Choroid plexus epithelial cell (primary cell): ENCODE measurements at regions not wholly inside any gene's neighbourhood (a gene's known extent, or its start where the extent isn't known, plus 50 kb on each side); places are given as distances from the start of the nearest gene placed in this dataset.
A peak's percentile ranks its signal among the peaks of the same experiment; 100 is the strongest.

ENCODE experiments used
- DNase-seq: peaks from one replicate; pipeline ENCODE4 v3.0.0-alpha.2; 2010; ENCODE audit warnings: low read depth
- H3K4me3 ChIP-seq: 2 replicates; pipeline ENCODE4 v1.5.1; 2011; ENCODE audit warnings: low read depth, mild to moderate bottlenecking, control low read depth, low read length, moderate library complexity
- CTCF ChIP-seq: conservative IDR thresholded peaks from 2 replicates; pipeline ENCODE4 v1.5.1; 2011; ENCODE audit warnings: low read depth, mild to moderate bottlenecking, control low read depth, inconsistent platforms, low read length, moderate library complexity

GRCh38 chr6:15969236-15969778 lies 159.6 kb upstream of the MYLIP start:
- DNase-seq, result no peak
- no peak overlapping the region for H3K4me3 ChIP-seq
- no peak for TF ChIP-seq CTCF

GRCh38 chr6:15968519-15968918 lies 160.4 kb upstream of the MYLIP start:
- H3K4me3 ChIP-seq, result no peak overlapping the region
- no peak for DNase-seq
- no peak for TF ChIP-seq CTCF

- no peak for TF ChIP-seq CTCF
- no peak for DNase-seq
- no peak overlapping the region for H3K4me3 ChIP-seq
Observed at GRCh38 chr6:15966000-15966520, 162.8 kb upstream of the MYLIP start.

GRCh38 chr6:15962449-15962764 lies 166.5 kb upstream of the MYLIP start:
- H3K4me3 ChIP-seq, result no peak overlapping the region
- DNase-seq, result peak; percentile 94
- TF ChIP-seq CTCF, result no peak

- no peak for TF ChIP-seq CTCF
- H3K4me3 ChIP-seq, result no peak overlapping the region
- no peak for DNase-seq
Observed at GRCh38 chr6:15961635-15962448, 167.0 kb upstream of the MYLIP start.

- peak; percentile 10 for DNase-seq
- H3K4me3 ChIP-seq, result no peak overlapping the region
- TF ChIP-seq CTCF, result no peak
Observed at GRCh38 chr6:15960740-15961634, 167.9 kb upstream of the MYLIP start.
